ENCODE measurements at regions not wholly inside any gene's neighbourhood (a gene's known extent, or its start where the extent isn't known, plus 50 kb on each side); places are given as distances from the start of the nearest gene placed in this dataset.

- TF ChIP-seq CTCF (conservative IDR thresholded peaks at IDR 0.05 in 1 of 2, IDR thresholded peaks at IDR 0.05 in 1 of 2; ENCODE audit: low read depth in 1 of 2, low read length in 2 of 2) (no peak), EZH2 (IDR thresholded peaks at IDR 0.05; ENCODE audit: low read length, missing control alignments) (no peak)
Observed at GRCh38 chr12:124404162-124404784, 109.4 kb downstream of the RFLNA start.

Measured in fibroblast of lung (primary cell).